ENCODE measurements at regions not wholly inside any gene's neighbourhood (a gene's known extent, or its start where the extent isn't known, plus 50 kb on each side); places are given as distances from the start of the nearest gene placed in this dataset.

- TF ChIP-seq, protein P1, sequence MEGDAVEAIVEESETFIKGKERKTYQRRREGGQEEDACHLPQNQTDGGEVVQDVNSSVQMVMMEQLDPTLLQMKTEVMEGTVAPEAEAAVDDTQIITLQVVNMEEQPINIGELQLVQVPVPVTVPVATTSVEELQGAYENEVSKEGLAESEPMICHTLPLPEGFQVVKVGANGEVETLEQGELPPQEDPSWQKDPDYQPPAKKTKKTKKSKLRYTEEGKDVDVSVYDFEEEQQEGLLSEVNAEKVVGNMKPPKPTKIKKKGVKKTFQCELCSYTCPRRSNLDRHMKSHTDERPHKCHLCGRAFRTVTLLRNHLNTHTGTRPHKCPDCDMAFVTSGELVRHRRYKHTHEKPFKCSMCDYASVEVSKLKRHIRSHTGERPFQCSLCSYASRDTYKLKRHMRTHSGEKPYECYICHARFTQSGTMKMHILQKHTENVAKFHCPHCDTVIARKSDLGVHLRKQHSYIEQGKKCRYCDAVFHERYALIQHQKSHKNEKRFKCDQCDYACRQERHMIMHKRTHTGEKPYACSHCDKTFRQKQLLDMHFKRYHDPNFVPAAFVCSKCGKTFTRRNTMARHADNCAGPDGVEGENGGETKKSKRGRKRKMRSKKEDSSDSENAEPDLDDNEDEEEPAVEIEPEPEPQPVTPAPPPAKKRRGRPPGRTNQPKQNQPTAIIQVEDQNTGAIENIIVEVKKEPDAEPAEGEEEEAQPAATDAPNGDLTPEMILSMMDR (IDR thresholded peaks at IDR 0.05; ENCODE audit: extremely low read depth in 1 of 2, insufficient read depth in 1 of 2, low read depth in 1 of 2, low read length in 2 of 2): no peak
- TF ChIP-seq POLR2AphosphoS5 (IDR thresholded peaks at IDR 0.05; ENCODE audit: insufficient read depth, low read depth, low read length) (no peak), POLR2A (IDR thresholded peaks at IDR 0.05; ENCODE audit: low read depth, low read length) (no peak), EZH2 (IDR thresholded peaks at IDR 0.05; ENCODE audit: borderline replicate concordance, low read depth, low read length, severe bottlenecking) (no peak), FOS (IDR thresholded peaks at IDR 0.05; ENCODE audit: borderline replicate concordance, insufficient read depth, low read length) (no peak), MAX (IDR thresholded peaks at IDR 0.05; ENCODE audit: insufficient read depth, insufficient read length) (no peak), JUN (IDR thresholded peaks at IDR 0.05; ENCODE audit: borderline replicate concordance, insufficient read depth, insufficient read length, low read depth) (no peak), MYC (IDR thresholded peaks at IDR 0.05; ENCODE audit: low read depth, low read length) (no peak)
These were observed 109.3 kb upstream of the SCN10A start for GRCh38 chr3:38925351-38925750.
